ENCODE measurements at regions not wholly inside any gene's neighbourhood (a gene's known extent, or its start where the extent isn't known, plus 50 kb on each side); places are given as distances from the start of the nearest gene placed in this dataset.

GRCh38 chr2:56088411-56088810 lies 95.4 kb upstream of the CCDC85A start:
- H3K36me3 ChIP-seq (ENCODE audit: control insufficient read depth in 1 of 2, insufficient read depth in 2 of 2, low read length in 2 of 2), result no peaks in the 10 kb centered on the region
- WGBS (ENCODE audit: extremely low coverage, insufficient coverage, insufficient read length), result no CpG with 5 or more reads among the region's 4 CpGs

DNA sequence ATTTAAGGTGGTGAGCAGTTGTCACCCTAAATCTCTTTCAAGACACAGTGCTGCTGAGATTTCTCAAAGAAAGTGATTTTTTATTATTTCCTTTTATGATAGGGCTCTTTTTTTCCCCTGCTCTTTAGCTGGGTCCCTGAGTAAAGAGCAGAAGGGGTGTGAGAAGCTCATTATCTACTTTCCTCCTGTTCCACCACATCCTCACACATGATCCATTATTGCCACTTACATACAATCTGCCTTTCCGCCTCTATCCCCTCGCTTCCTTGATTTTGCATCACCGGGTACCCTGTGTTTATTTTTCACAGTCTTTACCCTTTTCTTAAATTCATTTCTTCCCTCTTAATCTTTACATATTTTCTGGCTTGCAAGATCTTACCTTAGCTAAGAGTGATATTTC lies 93.9 kb upstream of the CCDC85A start:
- Histone ChIP-seq H2BK12ac (ENCODE audit: low read length) (no peak overlapping the region), H3K4me2 (ENCODE audit: low read length) (no peak overlapping the region), H3K9ac (ENCODE audit: low read length) (no peak overlapping the region), H3K4me1 (ENCODE audit: control insufficient read depth in 1 of 2, insufficient read depth in 2 of 2, low read length in 2 of 2) (no peaks in the 10 kb centered on the region), H3K79me1 (ENCODE audit: low read length) (no peaks in the 10 kb centered on the region), H2AK5ac (ENCODE audit: low read length) (no peak overlapping the region), H2BK5ac (ENCODE audit: low read depth, low read length, poor library complexity) (no peak overlapping the region), H3K4ac (ENCODE audit: low read depth, low read length) (no peak overlapping the region), H3K27ac (ENCODE audit: low read depth, low read length) (no peak overlapping the region), H3K27me3 (ENCODE audit: insufficient read depth, low read length) (no peaks in the 10 kb centered on the region), H3K36me3 (ENCODE audit: control insufficient read depth in 1 of 2, insufficient read depth in 2 of 2, low read length in 2 of 2) (no peaks in the 10 kb centered on the region), H3K4me3 (ENCODE audit: low read depth, low read length) (no peak overlapping the region), H3K9me3 (ENCODE audit: insufficient read depth, low read depth, low read length) (no peaks in the 10 kb centered on the region), H3K14ac (ENCODE audit: low read length) (no peak overlapping the region), H3K18ac (ENCODE audit: low read length) (no peak overlapping the region), H3K79me2 (ENCODE audit: control insufficient read depth, insufficient read depth, low read length, poor library complexity) (no peaks in the 10 kb centered on the region), H4K91ac (ENCODE audit: low read depth, low read length) (no peak overlapping the region), H3K23ac (ENCODE audit: low read length) (no peak overlapping the region), H2BK120ac (ENCODE audit: insufficient read depth, low read length, poor library complexity) (no peak overlapping the region), H4K12ac (ENCODE audit: low read depth, low read length) (no peak overlapping the region), H2AFZ (ENCODE audit: insufficient read depth, low read length, poor library complexity) (no peak overlapping the region), H4K8ac (ENCODE audit: low read depth, low read length) (no peak overlapping the region)
- DNase-seq, result no peak
- no CpG with 5 or more reads among the region's 3 CpGs for WGBS (ENCODE audit: extremely low coverage, insufficient coverage, insufficient read length)

More at GRCh38 chr2:56088411-56088810, 95.4 kb upstream of the CCDC85A start:
- H3K79me1 ChIP-seq (ENCODE audit: low read length), result no peaks in the 10 kb centered on the region
- H4K8ac ChIP-seq (ENCODE audit: low read depth, low read length), result no peak overlapping the region
- H2BK12ac ChIP-seq (ENCODE audit: low read length), result no peak overlapping the region
- H2AK5ac ChIP-seq (ENCODE audit: low read length), result no peak overlapping the region
- no peak for DNase-seq
- no peak overlapping the region for H3K23ac ChIP-seq (ENCODE audit: low read length)
- H3K4me1 ChIP-seq (ENCODE audit: control insufficient read depth in 1 of 2, insufficient read depth in 2 of 2, low read length in 2 of 2), result no peaks in the 10 kb centered on the region
- no peak overlapping the region for H3K4me2 ChIP-seq (ENCODE audit: low read length)
- no peak overlapping the region for H3K14ac ChIP-seq (ENCODE audit: low read length)
- no peak overlapping the region for H2BK5ac ChIP-seq (ENCODE audit: low read depth, low read length, poor library complexity)
- no peak overlapping the region for H4K91ac ChIP-seq (ENCODE audit: low read depth, low read length)
- no peak overlapping the region for H4K12ac ChIP-seq (ENCODE audit: low read depth, low read length)
- no peaks in the 10 kb centered on the region for H3K9me3 ChIP-seq (ENCODE audit: insufficient read depth, low read depth, low read length)
- no peak overlapping the region for H3K9ac ChIP-seq (ENCODE audit: low read length)
- H3K18ac ChIP-seq (ENCODE audit: low read length), result no peak overlapping the region
- no peak overlapping the region for H2BK120ac ChIP-seq (ENCODE audit: insufficient read depth, low read length, poor library complexity)
- no peaks in the 10 kb centered on the region for H3K27me3 ChIP-seq (ENCODE audit: insufficient read depth, low read length)
- no peak overlapping the region for H3K27ac ChIP-seq (ENCODE audit: low read depth, low read length)
- no peak overlapping the region for H3K4me3 ChIP-seq (ENCODE audit: low read depth, low read length)
- no peak overlapping the region for H2AFZ ChIP-seq (ENCODE audit: insufficient read depth, low read length, poor library complexity)
- H3K4ac ChIP-seq (ENCODE audit: low read depth, low read length), result no peak overlapping the region
- no peaks in the 10 kb centered on the region for H3K79me2 ChIP-seq (ENCODE audit: control insufficient read depth, insufficient read depth, low read length, poor library complexity)

GRCh38 chr2:56099963-56100362 lies 83.8 kb upstream of the CCDC85A start:
- no peak overlapping the region for H3K4me2 ChIP-seq (ENCODE audit: low read length)
- H4K91ac ChIP-seq (ENCODE audit: low read depth, low read length), result no peak overlapping the region
- no peak overlapping the region for H4K12ac ChIP-seq (ENCODE audit: low read depth, low read length)
- no peak overlapping the region for H2BK120ac ChIP-seq (ENCODE audit: insufficient read depth, low read length, poor library complexity)
- no peak overlapping the region for H2BK12ac ChIP-seq (ENCODE audit: low read length)
- H3K79me1 ChIP-seq (ENCODE audit: low read length), result no peaks in the 10 kb centered on the region
- H3K14ac ChIP-seq (ENCODE audit: low read length), result no peak overlapping the region
- no peaks in the 10 kb centered on the region for H3K36me3 ChIP-seq (ENCODE audit: control insufficient read depth in 1 of 2, insufficient read depth in 2 of 2, low read length in 2 of 2)
- no peak overlapping the region for H3K23ac ChIP-seq (ENCODE audit: low read length)
- H3K4ac ChIP-seq (ENCODE audit: low read depth, low read length), result no peak overlapping the region
- H3K4me1 ChIP-seq (ENCODE audit: control insufficient read depth in 1 of 2, insufficient read depth in 2 of 2, low read length in 2 of 2), result no peaks in the 10 kb centered on the region
- no peak overlapping the region for H3K9ac ChIP-seq (ENCODE audit: low read length)
- H3K4me3 ChIP-seq (ENCODE audit: low read depth, low read length), result no peak overlapping the region
- no peaks in the 10 kb centered on the region for H3K79me2 ChIP-seq (ENCODE audit: control insufficient read depth, insufficient read depth, low read length, poor library complexity)
- H4K8ac ChIP-seq (ENCODE audit: low read depth, low read length), result no peak overlapping the region
- H2AK5ac ChIP-seq (ENCODE audit: low read length), result no peak overlapping the region
- no peak for DNase-seq
- H3K27ac ChIP-seq (ENCODE audit: low read depth, low read length), result no peak overlapping the region
- no peak overlapping the region for H3K18ac ChIP-seq (ENCODE audit: low read length)
- no peaks in the 10 kb centered on the region for H3K27me3 ChIP-seq (ENCODE audit: insufficient read depth, low read length)
- H3K9me3 ChIP-seq (ENCODE audit: insufficient read depth, low read depth, low read length), result no peaks in the 10 kb centered on the region
- no peak overlapping the region for H2BK5ac ChIP-seq (ENCODE audit: low read depth, low read length, poor library complexity)
- no peak overlapping the region for H2AFZ ChIP-seq (ENCODE audit: insufficient read depth, low read length, poor library complexity)

DNA sequence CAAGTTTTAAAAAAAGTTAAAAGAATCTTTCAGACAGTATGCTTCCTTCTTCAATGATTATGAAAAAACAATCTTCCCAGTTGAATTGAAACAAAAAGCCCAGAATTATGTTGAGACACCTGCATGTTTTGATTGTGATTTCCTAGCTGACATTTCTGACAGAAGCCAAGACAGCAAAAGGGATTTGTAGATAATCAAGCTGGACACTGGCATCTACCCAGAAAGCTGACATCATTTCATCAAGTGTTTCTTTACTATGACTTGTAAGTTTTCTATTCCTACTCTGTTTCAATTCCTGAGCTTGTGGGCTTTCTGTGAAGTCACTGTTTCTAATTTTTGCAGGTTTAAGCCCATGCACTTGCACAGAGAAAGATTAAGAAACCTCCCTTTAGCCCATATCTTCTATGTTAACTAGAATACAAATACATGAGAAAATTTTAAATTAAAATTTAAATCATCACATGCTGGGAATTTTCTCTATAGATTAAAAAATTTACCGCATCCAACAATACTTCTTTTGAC lies 82.9 kb upstream of the CCDC85A start:
- no peak overlapping the region for H4K12ac ChIP-seq (ENCODE audit: low read depth, low read length)
- no peak overlapping the region for H2BK12ac ChIP-seq (ENCODE audit: low read length)
- H3K36me3 ChIP-seq (ENCODE audit: control insufficient read depth in 1 of 2, insufficient read depth in 2 of 2, low read length in 2 of 2), result no peaks in the 10 kb centered on the region
- H3K4ac ChIP-seq (ENCODE audit: low read depth, low read length), result no peak overlapping the region
- H3K79me1 ChIP-seq (ENCODE audit: low read length), result no peaks in the 10 kb centered on the region
- H2BK5ac ChIP-seq (ENCODE audit: low read depth, low read length, poor library complexity), result no peak overlapping the region
- H2BK120ac ChIP-seq (ENCODE audit: insufficient read depth, low read length, poor library complexity), result no peak overlapping the region
- H3K4me1 ChIP-seq (ENCODE audit: control insufficient read depth in 1 of 2, insufficient read depth in 2 of 2, low read length in 2 of 2), result no peaks in the 10 kb centered on the region
- H3K4me2 ChIP-seq (ENCODE audit: low read length), result no peak overlapping the region
- no peak for DNase-seq
- no peaks in the 10 kb centered on the region for H3K27me3 ChIP-seq (ENCODE audit: insufficient read depth, low read length)
- H3K14ac ChIP-seq (ENCODE audit: low read length), result no peak overlapping the region
- H2AK5ac ChIP-seq (ENCODE audit: low read length), result no peak overlapping the region
- H4K8ac ChIP-seq (ENCODE audit: low read depth, low read length), result no peak overlapping the region
- no peak overlapping the region for H4K91ac ChIP-seq (ENCODE audit: low read depth, low read length)
- H3K9ac ChIP-seq (ENCODE audit: low read length), result no peak overlapping the region
- WGBS (ENCODE audit: extremely low coverage, insufficient coverage, insufficient read length), result no CpG with 5 or more reads among the region's 1 CpG
- H3K18ac ChIP-seq (ENCODE audit: low read length), result no peak overlapping the region
- H3K23ac ChIP-seq (ENCODE audit: low read length), result no peak overlapping the region
- H3K79me2 ChIP-seq (ENCODE audit: control insufficient read depth, insufficient read depth, low read length, poor library complexity), result no peaks in the 10 kb centered on the region
- no peaks in the 10 kb centered on the region for H3K9me3 ChIP-seq (ENCODE audit: insufficient read depth, low read depth, low read length)
- no peak overlapping the region for H2AFZ ChIP-seq (ENCODE audit: insufficient read depth, low read length, poor library complexity)
- H3K4me3 ChIP-seq (ENCODE audit: low read depth, low read length), result no peak overlapping the region
- H3K27ac ChIP-seq (ENCODE audit: low read depth, low read length), result no peak overlapping the region
